HG03039 (cell line): ENCODE measurements at regions not wholly inside any gene's neighbourhood (a gene's known extent, or its start where the extent isn't known, plus 50 kb on each side); places are given as distances from the start of the nearest gene placed in this dataset.
"Not testable (repeated sequence)": the region's sequence is repeated elsewhere in the genome, so short reads cannot be mapped to it uniquely, and the experiment has no call there.

ENCODE experiments used
- ATAC-seq: cut with Tn5 transposase; IDR thresholded peaks from one replicate; pipeline ENCODE4 v1.9.1; 2021; ENCODE audit warnings: mild to moderate bottlenecking, moderate library complexity; ENCODE audit not compliant: unreplicated experiment

GRCh38 chr6:152811785-152812184 lies 61.2 kb downstream of the VIP start:
- ATAC-seq: no peak

- no peak for ATAC-seq
These were observed 64.8 kb downstream of the VIP start for GRCh38 chr6:152815230-152815872.

GRCh38 chr6:152816055-152816454 lies 65.5 kb downstream of the VIP start:
- ATAC-seq: no peak

- ATAC-seq: no peak
These were observed 70.9 kb downstream of the VIP start for GRCh38 chr6:152821525-152821924.

GRCh38 chr6:152824666-152825065 lies 74.1 kb downstream of the VIP start:
- no peak for ATAC-seq

- ATAC-seq: no peak
These were observed 77.8 kb downstream of the VIP start for GRCh38 chr6:152828431-152828830.

GRCh38 chr6:152834366-152834765 lies 83.8 kb downstream of the VIP start:
- ATAC-seq: not testable (repeated sequence)

- ATAC-seq: no peak
These were observed 85.9 kb downstream of the VIP start for GRCh38 chr6:152836523-152836922.

- no peak for ATAC-seq
These were observed 94.8 kb downstream of the VIP start for GRCh38 chr6:152845421-152845820.

- no peak for ATAC-seq
These were observed 96.2 kb downstream of the VIP start for GRCh38 chr6:152846825-152847224.

GRCh38 chr6:152848919-152849318 lies 98.3 kb downstream of the VIP start:
- ATAC-seq: no peak

GRCh38 chr6:152854086-152854795 lies 103.6 kb downstream of the VIP start:
- ATAC-seq: no peak

GRCh38 chr6:152858141-152858540 lies 107.5 kb downstream of the VIP start:
- no peak for ATAC-seq

- no peak for ATAC-seq
These were observed 108.6 kb downstream of the VIP start for GRCh38 chr6:152859225-152859624.

- ATAC-seq: peak; percentile 92
These were observed 113.2 kb downstream of the VIP start for GRCh38 chr6:152863618-152864326.

- no peak for ATAC-seq
These were observed 108.6 kb downstream of the FBXO5 start for GRCh38 chr6:152874267-152874666.

GRCh38 chr6:152874846-152875568 lies 107.8 kb downstream of the FBXO5 start:
- ATAC-seq: no peak

- ATAC-seq: no peak
These were observed 103.2 kb downstream of the FBXO5 start for GRCh38 chr6:152879681-152880080.

GRCh38 chr6:152893187-152893586 lies 89.7 kb downstream of the FBXO5 start:
- ATAC-seq: no peak

- no peak for ATAC-seq
These were observed 85.9 kb downstream of the FBXO5 start for GRCh38 chr6:152896923-152897322.

- peak; percentile 99 for ATAC-seq
These were observed 84.9 kb downstream of the FBXO5 start for GRCh38 chr6:152897807-152898399.
